ENCODE measurements at regions not wholly inside any gene's neighbourhood (a gene's known extent, or its start where the extent isn't known, plus 50 kb on each side); places are given as distances from the start of the nearest gene placed in this dataset.

GRCh38 chr10:92747066-92747465 lies 57.3 kb downstream of the HHEX start:
- DNase-seq (ENCODE audit: low spot score) = no peak

- no peak for DNase-seq (ENCODE audit: low spot score)
Measured at GRCh38 chr10:92747600-92747999, 57.8 kb downstream of the HHEX start.

GRCh38 chr10:92750791-92751533 lies 61.2 kb downstream of the HHEX start:
- DNase-seq (ENCODE audit: low spot score) = no peak

GRCh38 chr10:92751534-92751811 lies 61.7 kb downstream of the HHEX start:
- no peak for DNase-seq (ENCODE audit: low spot score)

GRCh38 chr10:92751827-92752226 lies 62.1 kb downstream of the HHEX start:
- no peak for DNase-seq (ENCODE audit: low spot score)

GRCh38 chr10:92753865-92754264 lies 64.1 kb downstream of the HHEX start:
- no peak for DNase-seq (ENCODE audit: low spot score)

- DNase-seq (ENCODE audit: low spot score) = peak; percentile 27
Measured at GRCh38 chr10:92755725-92756124, 66.0 kb downstream of the HHEX start.

- DNase-seq (ENCODE audit: low spot score) = peak; percentile 91
Measured at GRCh38 chr10:92756201-92757065, 66.7 kb downstream of the HHEX start.

- DNase-seq (ENCODE audit: low spot score) = peak; percentile 94
Measured at GRCh38 chr10:92757066-92757710, 67.4 kb downstream of the HHEX start.

GRCh38 chr10:92757711-92758104 lies 68.0 kb downstream of the HHEX start:
- peak; percentile 70 for DNase-seq (ENCODE audit: low spot score)

- DNase-seq (ENCODE audit: low spot score) = no peak
Measured at GRCh38 chr10:92758594-92758993, 68.8 kb downstream of the HHEX start.

- no peak for DNase-seq (ENCODE audit: low spot score)
Measured at GRCh38 chr10:92760609-92761008, 70.9 kb downstream of the HHEX start.

- DNase-seq (ENCODE audit: low spot score) = no peak
Measured at GRCh38 chr10:92761571-92761970, 71.8 kb downstream of the HHEX start.

- DNase-seq (ENCODE audit: low spot score) = no peak
Measured at GRCh38 chr10:92763634-92764155, 73.9 kb downstream of the HHEX start.

- no peak for DNase-seq (ENCODE audit: low spot score)
Measured at GRCh38 chr10:92766451-92766850, 76.7 kb downstream of the HHEX start.

- no peak for DNase-seq (ENCODE audit: low spot score)
Measured at GRCh38 chr10:92768104-92768503, 78.3 kb downstream of the HHEX start.

GRCh38 chr10:92773776-92774175 lies 74.5 kb upstream of the EXOC6 start:
- no peak for DNase-seq (ENCODE audit: low spot score)

- DNase-seq (ENCODE audit: low spot score) = no peak
Measured at GRCh38 chr10:92778091-92778490, 70.2 kb upstream of the EXOC6 start.

- DNase-seq (ENCODE audit: low spot score) = no peak
Measured at GRCh38 chr10:92785118-92785517, 63.2 kb upstream of the EXOC6 start.

GRCh38 chr10:92787557-92788152 lies 60.7 kb upstream of the EXOC6 start:
- DNase-seq (ENCODE audit: low spot score) = peak; percentile 20

GRCh38 chr10:92789067-92789466 lies 59.3 kb upstream of the EXOC6 start:
- DNase-seq (ENCODE audit: low spot score) = peak; percentile 70

- no peak for DNase-seq (ENCODE audit: low spot score)
Measured at GRCh38 chr10:92789786-92790185, 58.5 kb upstream of the EXOC6 start.

All from NAMALWA (cell line).